ENCODE measurements at regions not wholly inside any gene's neighbourhood (a gene's known extent, or its start where the extent isn't known, plus 50 kb on each side); places are given as distances from the start of the nearest gene placed in this dataset.

DNA sequence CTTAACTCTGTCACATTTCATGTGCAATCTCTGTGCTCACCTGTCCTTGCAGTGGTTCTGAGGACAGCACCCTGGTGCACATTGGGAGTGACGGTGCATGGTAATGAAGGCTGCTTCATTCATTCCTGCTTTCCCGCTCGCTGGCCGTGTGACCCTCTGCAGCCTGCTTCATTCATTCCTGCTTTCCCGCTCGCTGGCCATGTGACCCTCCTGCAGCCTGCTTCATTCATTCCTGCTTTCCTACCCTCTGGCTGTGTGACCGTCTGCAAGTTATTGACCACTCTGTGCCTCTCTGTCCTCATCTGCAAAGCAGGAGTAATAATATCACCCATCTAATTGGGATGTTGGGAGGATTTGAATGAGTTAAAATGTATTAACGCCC is 189.1 kb upstream of the TMEM132C start:
- TF ChIP-seq, protein P1, sequence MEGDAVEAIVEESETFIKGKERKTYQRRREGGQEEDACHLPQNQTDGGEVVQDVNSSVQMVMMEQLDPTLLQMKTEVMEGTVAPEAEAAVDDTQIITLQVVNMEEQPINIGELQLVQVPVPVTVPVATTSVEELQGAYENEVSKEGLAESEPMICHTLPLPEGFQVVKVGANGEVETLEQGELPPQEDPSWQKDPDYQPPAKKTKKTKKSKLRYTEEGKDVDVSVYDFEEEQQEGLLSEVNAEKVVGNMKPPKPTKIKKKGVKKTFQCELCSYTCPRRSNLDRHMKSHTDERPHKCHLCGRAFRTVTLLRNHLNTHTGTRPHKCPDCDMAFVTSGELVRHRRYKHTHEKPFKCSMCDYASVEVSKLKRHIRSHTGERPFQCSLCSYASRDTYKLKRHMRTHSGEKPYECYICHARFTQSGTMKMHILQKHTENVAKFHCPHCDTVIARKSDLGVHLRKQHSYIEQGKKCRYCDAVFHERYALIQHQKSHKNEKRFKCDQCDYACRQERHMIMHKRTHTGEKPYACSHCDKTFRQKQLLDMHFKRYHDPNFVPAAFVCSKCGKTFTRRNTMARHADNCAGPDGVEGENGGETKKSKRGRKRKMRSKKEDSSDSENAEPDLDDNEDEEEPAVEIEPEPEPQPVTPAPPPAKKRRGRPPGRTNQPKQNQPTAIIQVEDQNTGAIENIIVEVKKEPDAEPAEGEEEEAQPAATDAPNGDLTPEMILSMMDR (IDR thresholded peaks at IDR 0.05; ENCODE audit: poor library complexity, severe bottlenecking), result no peak
- Histone ChIP-seq H3K27me3 (ENCODE audit: insufficient read depth, poor library complexity, severe bottlenecking) (no peaks in the 10 kb centered on the region), H3K4me3 (ENCODE audit: severe bottlenecking) (no peak overlapping the region), H3K36me3 (ENCODE audit: low read depth) (no peaks in the 10 kb centered on the region), H3K27ac (ENCODE audit: poor library complexity, severe bottlenecking) (no peak overlapping the region), H3K9me3 (ENCODE audit: severe bottlenecking) (no peaks in the 10 kb centered on the region), H3K4me1 (ENCODE audit: insufficient read depth, poor library complexity, severe bottlenecking) (no peaks in the 10 kb centered on the region)
- DNase-seq (ENCODE audit: low spot score) (no peak), ATAC-seq (ENCODE audit: low read depth) (no peak)

DNA sequence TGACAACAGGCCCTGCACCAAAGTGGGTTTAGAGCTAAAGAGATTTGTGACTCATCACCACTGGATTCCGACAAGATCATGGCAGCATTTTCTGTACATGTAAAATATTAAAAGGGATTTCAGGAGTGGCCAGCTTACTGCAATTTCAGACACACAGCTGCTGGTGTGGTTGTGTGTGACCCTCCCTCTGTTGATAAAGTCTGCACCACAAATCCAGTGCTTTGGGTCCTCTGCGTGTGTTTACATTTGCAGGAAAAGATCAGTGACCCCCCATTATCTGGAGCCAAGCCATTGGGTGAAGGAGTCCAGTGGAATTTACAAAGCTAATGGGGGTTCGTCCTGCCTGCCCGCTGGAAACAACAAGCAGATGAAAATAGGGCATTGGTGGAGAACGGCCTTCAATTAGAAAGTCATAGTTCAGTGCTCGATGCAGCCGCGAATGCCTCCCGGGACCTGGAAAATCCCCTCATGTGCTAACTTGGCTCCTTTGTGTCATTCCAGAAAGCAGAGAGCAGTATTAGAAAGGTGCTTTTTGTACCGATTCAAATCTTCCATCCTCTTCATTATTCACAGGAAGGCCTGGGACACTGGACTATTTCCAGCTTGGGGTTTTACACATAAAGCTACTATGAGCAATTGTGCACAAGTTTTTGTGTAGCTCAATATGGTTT is 188.5 kb upstream of the TMEM132C start:
- Histone ChIP-seq H3K9me3 (ENCODE audit: severe bottlenecking) (no peaks in the 10 kb centered on the region), H3K27ac (ENCODE audit: poor library complexity, severe bottlenecking) (no peak overlapping the region), H3K36me3 (ENCODE audit: low read depth) (no peaks in the 10 kb centered on the region), H3K27me3 (ENCODE audit: insufficient read depth, poor library complexity, severe bottlenecking) (no peaks in the 10 kb centered on the region), H3K4me3 (ENCODE audit: severe bottlenecking) (no peak overlapping the region), H3K4me1 (ENCODE audit: insufficient read depth, poor library complexity, severe bottlenecking) (no peaks in the 10 kb centered on the region)
- TF ChIP-seq, protein P1 (IDR thresholded peaks at IDR 0.05; ENCODE audit: poor library complexity, severe bottlenecking), result no peak
- DNase-seq (ENCODE audit: low spot score) (no peak), ATAC-seq (ENCODE audit: low read depth) (no peak)

DNA sequence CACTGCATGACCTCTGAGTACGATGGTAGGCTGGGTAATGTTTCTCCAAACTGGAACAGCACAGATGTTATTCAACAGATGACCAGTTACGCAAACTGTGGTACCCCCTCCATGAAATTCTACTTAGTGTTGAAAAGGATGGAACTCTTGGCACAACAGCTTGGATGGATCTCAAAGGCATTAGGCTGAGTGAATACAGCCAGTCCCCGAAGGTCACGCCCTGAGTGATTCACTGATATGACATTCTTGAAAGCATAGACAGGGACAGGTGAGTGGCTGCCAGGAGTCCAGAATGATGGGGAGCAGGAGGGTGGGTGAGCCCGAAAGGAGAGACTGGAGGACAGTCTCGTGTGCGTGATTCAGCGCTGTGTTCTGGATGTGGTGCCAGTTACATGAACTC is 187.5 kb upstream of the TMEM132C start:
- no peaks in the 10 kb centered on the region for H3K36me3 ChIP-seq (ENCODE audit: low read depth)
- H3K27ac ChIP-seq (ENCODE audit: poor library complexity, severe bottlenecking), result no peak overlapping the region
- TF ChIP-seq, protein P1 (IDR thresholded peaks at IDR 0.05; ENCODE audit: poor library complexity, severe bottlenecking), result no peak
- H3K9me3 ChIP-seq (ENCODE audit: severe bottlenecking), result no peaks in the 10 kb centered on the region
- H3K4me1 ChIP-seq (ENCODE audit: insufficient read depth, poor library complexity, severe bottlenecking), result no peaks in the 10 kb centered on the region
- no peak for ATAC-seq (ENCODE audit: low read depth)
- no peak overlapping the region for H3K4me3 ChIP-seq (ENCODE audit: severe bottlenecking)
- H3K27me3 ChIP-seq (ENCODE audit: insufficient read depth, poor library complexity, severe bottlenecking), result no peaks in the 10 kb centered on the region
- DNase-seq (ENCODE audit: low spot score), result no peak

DNA sequence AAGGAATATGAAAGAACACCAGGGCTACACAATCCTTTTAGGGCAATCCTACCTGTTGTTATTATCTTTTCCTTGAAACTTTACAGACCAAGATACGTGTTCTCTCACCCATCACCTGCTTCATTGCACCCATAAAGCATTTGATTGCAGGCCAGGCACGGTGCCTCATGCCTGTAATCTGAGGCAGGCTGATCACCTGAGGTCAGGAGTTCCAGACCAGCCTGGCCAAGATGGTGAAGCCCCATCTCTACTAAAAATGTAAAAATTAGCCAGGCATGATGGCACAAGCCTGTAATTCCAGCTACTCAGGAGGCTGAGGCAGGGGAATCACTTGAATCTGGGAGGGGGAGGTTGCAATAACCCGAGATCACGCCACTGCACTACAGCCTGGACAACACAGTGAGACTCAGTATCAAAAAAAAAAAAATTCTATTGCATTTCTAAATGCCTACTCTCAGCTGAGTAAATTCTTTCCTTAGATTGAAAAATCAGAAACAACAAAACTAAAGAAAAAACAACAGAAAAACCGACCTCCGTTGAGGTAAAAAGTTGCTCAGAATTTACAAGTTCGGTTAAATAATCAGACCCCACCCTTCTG is 183.7 kb upstream of the TMEM132C start:
- Histone ChIP-seq H3K4me3 (ENCODE audit: severe bottlenecking) (no peak overlapping the region), H3K4me1 (ENCODE audit: insufficient read depth, poor library complexity, severe bottlenecking) (no peaks in the 10 kb centered on the region), H3K27ac (ENCODE audit: poor library complexity, severe bottlenecking) (no peak overlapping the region), H3K36me3 (ENCODE audit: low read depth) (no peaks in the 10 kb centered on the region), H3K9me3 (ENCODE audit: severe bottlenecking) (no peaks in the 10 kb centered on the region), H3K27me3 (ENCODE audit: insufficient read depth, poor library complexity, severe bottlenecking) (no peaks in the 10 kb centered on the region)
- DNase-seq (ENCODE audit: low spot score), result no peak
- TF ChIP-seq, protein P1 (IDR thresholded peaks at IDR 0.05; ENCODE audit: poor library complexity, severe bottlenecking), result no peak
- no peak for ATAC-seq (ENCODE audit: low read depth)

DNA sequence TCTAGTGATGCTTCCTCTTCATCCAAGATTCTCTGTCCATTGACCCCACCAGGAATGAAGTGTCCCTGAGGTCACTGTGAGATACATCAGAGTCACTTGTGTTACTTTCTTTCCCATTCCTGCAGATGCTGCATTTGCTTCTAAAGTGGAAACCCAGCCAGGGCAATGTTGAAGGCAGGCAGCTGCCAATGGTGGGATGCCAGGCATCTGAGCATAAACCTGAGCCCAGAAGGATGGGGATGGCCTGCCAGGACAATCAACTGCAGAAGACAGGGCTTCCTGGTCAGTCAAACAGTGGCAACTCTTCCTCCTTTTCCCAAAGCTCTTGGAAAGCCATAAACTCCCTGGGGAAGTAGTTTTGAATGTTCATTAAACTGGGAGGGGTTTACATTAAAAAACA is 178.0 kb upstream of the TMEM132C start:
- ATAC-seq (ENCODE audit: low read depth), result no peak
- Histone ChIP-seq H3K4me1 (ENCODE audit: insufficient read depth, poor library complexity, severe bottlenecking) (no peaks in the 10 kb centered on the region), H3K27ac (ENCODE audit: poor library complexity, severe bottlenecking) (no peak overlapping the region), H3K9me3 (ENCODE audit: severe bottlenecking) (no peaks in the 10 kb centered on the region), H3K36me3 (ENCODE audit: low read depth) (no peaks in the 10 kb centered on the region), H3K4me3 (ENCODE audit: severe bottlenecking) (no peak overlapping the region), H3K27me3 (ENCODE audit: insufficient read depth, poor library complexity, severe bottlenecking) (no peaks in the 10 kb centered on the region)
- no peak for DNase-seq (ENCODE audit: low spot score)
- TF ChIP-seq, protein P1 (IDR thresholded peaks at IDR 0.05; ENCODE audit: poor library complexity, severe bottlenecking), result no peak
